ENCODE measurements at regions not wholly inside any gene's neighbourhood (a gene's known extent, or its start where the extent isn't known, plus 50 kb on each side); places are given as distances from the start of the nearest gene placed in this dataset.

DNA sequence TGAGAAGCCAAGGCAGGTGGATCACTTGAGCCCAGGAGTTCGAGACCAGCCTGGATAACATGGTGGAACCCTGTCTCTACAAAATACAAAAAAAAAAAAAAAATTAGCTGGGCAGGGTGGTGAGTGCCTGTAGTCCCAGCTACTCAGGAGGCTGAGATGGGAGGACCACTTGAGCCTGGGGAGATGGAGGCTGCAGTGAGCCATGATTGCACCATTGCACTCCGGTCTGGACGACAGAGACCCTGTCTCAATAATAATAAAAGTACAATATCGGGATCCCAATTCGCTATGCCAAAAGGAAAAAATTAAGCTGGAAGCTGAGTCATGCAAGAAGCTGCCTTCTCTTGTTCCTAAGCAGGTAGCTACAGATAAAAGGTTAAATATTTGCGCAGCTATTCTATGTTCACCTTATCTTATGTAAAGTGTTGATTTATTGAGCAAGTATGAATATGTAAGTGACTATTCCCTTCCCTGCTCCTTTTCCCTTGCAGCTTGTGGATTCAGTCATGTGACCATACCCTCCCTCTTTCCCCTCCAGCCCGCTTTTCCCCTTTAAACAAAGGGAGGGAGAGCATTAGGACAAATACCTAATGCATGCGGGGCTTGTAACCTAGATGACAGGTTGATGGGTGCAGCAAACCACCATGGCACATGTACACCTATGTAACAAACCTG lies 112.0 kb downstream of the LITAF start:
- no peak for DNase-seq (ENCODE audit: low read depth in 2 of 2)

GRCh38 chr16:11475896-11476630 lies 110.7 kb downstream of the LITAF start:
- DNase-seq (ENCODE audit: low read depth in 2 of 2) = no peak

- DNase-seq (ENCODE audit: low read depth in 2 of 2) = no peak
These were observed 110.0 kb downstream of the LITAF start for GRCh38 chr16:11476676-11477075.

- no peak for DNase-seq (ENCODE audit: low read depth in 2 of 2)
These were observed 108.1 kb downstream of the LITAF start for GRCh38 chr16:11478431-11479119.

- DNase-seq (ENCODE audit: low read depth in 2 of 2) = no peak
These were observed 106.8 kb downstream of the LITAF start for GRCh38 chr16:11479916-11480315.

GRCh38 chr16:11480634-11481033 lies 106.1 kb downstream of the LITAF start:
- no peak for DNase-seq (ENCODE audit: low read depth in 2 of 2)

DNA sequence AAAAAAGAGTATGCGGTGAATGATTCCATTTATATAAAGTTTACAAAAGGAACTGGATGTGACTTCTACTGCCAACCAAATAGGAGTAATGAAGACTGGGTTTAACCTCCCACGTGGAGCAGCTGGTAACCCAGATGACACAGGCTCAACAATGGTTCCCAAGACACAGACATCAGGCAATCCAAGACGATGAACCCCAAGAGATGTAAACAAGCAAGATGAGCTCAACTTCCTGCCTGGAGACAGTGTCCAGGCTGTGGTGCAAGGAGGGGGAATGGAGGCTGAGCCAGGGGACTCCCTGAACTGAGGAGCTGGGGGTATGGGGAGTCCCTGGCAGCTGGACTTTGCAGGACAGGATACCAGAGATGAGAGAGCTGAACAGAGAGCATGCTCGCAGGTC lies 104.7 kb downstream of the LITAF start:
- DNase-seq (ENCODE audit: low read depth in 2 of 2) = no peak

GRCh38 chr16:11482946-11483748 lies 103.6 kb downstream of the LITAF start:
- no peak for DNase-seq (ENCODE audit: low read depth in 2 of 2)

- no peak for DNase-seq (ENCODE audit: low read depth in 2 of 2)
These were observed 101.9 kb downstream of the LITAF start for GRCh38 chr16:11484691-11485258.

DNA sequence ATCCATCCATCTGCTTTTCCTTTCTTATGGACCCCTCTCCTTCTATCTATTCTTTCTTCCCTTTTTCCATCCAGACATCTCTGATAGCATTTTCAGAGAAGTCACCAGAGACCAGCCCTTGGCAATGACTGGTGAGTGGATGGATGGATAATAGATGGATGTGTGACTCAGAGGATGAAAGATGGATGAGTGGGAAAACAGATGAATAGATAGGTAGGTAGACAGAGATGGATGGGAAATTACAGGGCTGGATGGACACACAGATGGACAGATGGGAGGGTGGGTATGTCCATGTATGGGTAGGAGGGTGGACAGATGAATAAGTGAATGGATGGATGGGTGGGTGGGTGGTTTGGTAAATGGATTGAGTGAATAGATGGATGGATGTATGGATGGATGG lies 101.0 kb downstream of the LITAF start:
- no peak for DNase-seq (ENCODE audit: low read depth in 2 of 2)

DNA sequence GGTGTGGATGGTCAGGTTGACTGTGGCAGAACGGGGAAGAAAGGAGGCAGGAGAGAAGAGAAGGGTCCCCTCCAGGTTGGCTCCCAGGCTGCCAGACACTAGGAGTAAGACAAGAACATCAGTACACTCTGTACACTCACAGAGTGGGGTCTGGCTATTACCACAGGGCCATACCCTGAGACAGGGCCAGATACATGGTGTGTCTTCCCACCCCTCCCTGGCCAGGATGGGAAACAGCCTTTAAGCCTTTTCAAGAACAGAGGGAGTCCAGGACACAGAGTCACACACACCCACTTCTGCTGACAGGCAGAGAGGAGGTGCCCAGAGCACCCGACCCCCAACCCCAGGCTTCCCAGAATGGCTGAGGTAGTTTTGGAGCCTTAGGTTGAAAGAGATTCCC lies 99.4 kb downstream of the LITAF start:
- no peak for DNase-seq (ENCODE audit: low read depth in 2 of 2)

GRCh38 chr16:11488304-11488703 lies 98.4 kb downstream of the LITAF start:
- DNase-seq (ENCODE audit: low read depth in 2 of 2) = no peak

- no peak for DNase-seq (ENCODE audit: low read depth in 2 of 2)
These were observed 95.2 kb downstream of the LITAF start for GRCh38 chr16:11491524-11491923.

GRCh38 chr16:11492808-11493530 lies 93.8 kb downstream of the LITAF start:
- no peak for DNase-seq (ENCODE audit: low read depth in 2 of 2)

GRCh38 chr16:11493531-11493929 lies 93.2 kb downstream of the LITAF start:
- no peak for DNase-seq (ENCODE audit: low read depth in 2 of 2)

DNA sequence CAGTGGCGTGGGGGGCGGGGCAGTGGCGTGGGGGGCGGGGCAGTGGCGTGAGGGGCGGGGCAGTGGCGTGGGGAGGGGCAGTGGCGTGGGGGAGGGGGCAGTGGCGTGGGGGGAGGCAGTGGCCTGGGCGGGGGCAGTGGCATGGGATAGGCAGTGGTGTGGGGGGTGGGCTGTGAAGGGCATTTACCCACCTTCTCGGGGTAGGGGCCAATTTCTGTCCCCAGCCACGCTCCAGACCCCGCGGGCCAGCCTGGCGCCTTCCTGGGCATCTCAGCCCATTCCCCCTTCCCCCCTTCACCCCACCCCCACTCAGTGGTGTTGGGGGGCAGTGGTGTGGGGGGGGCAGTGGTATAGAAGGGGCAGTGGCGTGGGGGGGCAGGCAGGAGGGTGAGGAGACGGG lies 92.7 kb downstream of the LITAF start:
- no peak for DNase-seq (ENCODE audit: low read depth in 2 of 2)

GRCh38 chr16:11494433-11494832 lies 92.3 kb downstream of the LITAF start:
- no peak for DNase-seq (ENCODE audit: low read depth in 2 of 2)

- no peak for DNase-seq (ENCODE audit: low read depth in 2 of 2)
These were observed 91.7 kb downstream of the LITAF start for GRCh38 chr16:11495066-11495407.

Data from stimulated activated CD8-positive, alpha-beta memory T cell treated with anti-CD3 and anti-CD28 coated beads, Interleukin-15, amount 100 ng/mL, for 48 hours (primary cell).